Thyroid gland (tissue), 4 donors: ENCODE measurements at regions not wholly inside any gene's neighbourhood (a gene's known extent, or its start where the extent isn't known, plus 50 kb on each side); places are given as distances from the start of the nearest gene placed in this dataset.

Experiments
- DNase-seq, 2 donors: peaks; one replicate each; pipeline ENCODE4 v3.0.0-alpha.2; 2019
- H3K27ac ChIP-seq, 3 donors: fragments of 200-600 bp; sonication (generic); 1 replicate in 2 of 3; 2 replicates in 1 of 3; pipeline ENCODE4 v1.5.1; 2016 to 2019; ENCODE audit warnings: mild to moderate bottlenecking in 1 of 3, moderate library complexity in 1 of 3
- H3K27me3 ChIP-seq: fragments of 200-600 bp; sonication (generic); one replicate; pipeline ENCODE4 v1.5.1; 2019
- H3K36me3 ChIP-seq, 2 donors: fragments of 200-600 bp; sonication (generic); one replicate each; pipeline ENCODE4 v1.5.1; 2016 to 2019
- H3K4me1 ChIP-seq, 2 donors: fragments of 200-600 bp; sonication (generic); one replicate each; pipeline ENCODE4 v1.5.1; 2017 to 2019
- H3K4me3 ChIP-seq, 3 donors: fragments of 200-600 bp; sonication (generic); replicated peaks in 1 of 3; 1 replicate in 2 of 3; 2 replicates in 1 of 3; pipeline ENCODE4 v1.5.1; 2016; ENCODE audit warnings: mild to moderate bottlenecking in 1 of 3
- H3K9me3 ChIP-seq: fragments of 200-600 bp; sonication (generic); one replicate; pipeline ENCODE4 v1.5.1; 2017
- POLR2A ChIP-seq, 2 donors: fragments of 450-650 bp; IDR thresholded peaks; one replicate each; pipeline ENCODE4 v1.6.1; 2017; ENCODE audit warnings: antibody characterized with exemption in 2 of 2, mild to moderate bottlenecking in 2 of 2, moderate library complexity in 1 of 2
- WGBS, 2 donors: methylation state at CpG; one replicate each; pipeline ENCODE4 v1.1.5; 2017; 5-methylcytosine and 5-hydroxymethylcytosine counted together
- intact Hi-C: fragments of 100-400 bp; cut with DNase I; formaldehyde crosslinking; loops from one replicate; pipeline ENCODE4 v1.15.1; 2023
- TF ChIP-seq, protein P1 (sequence below), 6 experiments: fragments of 200-600 bp in 3 of 6; fragments of 450-650 bp in 3 of 6; sonication (generic) in 3 of 6; IDR thresholded peaks; one replicate each; pipeline ENCODE4 v1.5.1; 2016 to 2019; ENCODE audit warnings: antibody characterized with exemption in 6 of 6, mild to moderate bottlenecking in 2 of 6, inconsistent platforms in 1 of 6, moderate library complexity in 1 of 6

GRCh38 chr18:1102848-1103247, 198.2 kb downstream of the ADCYAP1 start:
- Histone ChIP-seq H3K9me3 (no peaks in the 10 kb centered on the region), H3K4me3 (no peak overlapping the region), H3K36me3 (no peaks in the 10 kb centered on the region), H3K4me1 (no peaks in the 10 kb centered on the region), H3K27me3 (no peaks in the 10 kb centered on the region), H3K27ac (no peak overlapping the region)
- DNase-seq: no peak
- TF ChIP-seq, protein P1, sequence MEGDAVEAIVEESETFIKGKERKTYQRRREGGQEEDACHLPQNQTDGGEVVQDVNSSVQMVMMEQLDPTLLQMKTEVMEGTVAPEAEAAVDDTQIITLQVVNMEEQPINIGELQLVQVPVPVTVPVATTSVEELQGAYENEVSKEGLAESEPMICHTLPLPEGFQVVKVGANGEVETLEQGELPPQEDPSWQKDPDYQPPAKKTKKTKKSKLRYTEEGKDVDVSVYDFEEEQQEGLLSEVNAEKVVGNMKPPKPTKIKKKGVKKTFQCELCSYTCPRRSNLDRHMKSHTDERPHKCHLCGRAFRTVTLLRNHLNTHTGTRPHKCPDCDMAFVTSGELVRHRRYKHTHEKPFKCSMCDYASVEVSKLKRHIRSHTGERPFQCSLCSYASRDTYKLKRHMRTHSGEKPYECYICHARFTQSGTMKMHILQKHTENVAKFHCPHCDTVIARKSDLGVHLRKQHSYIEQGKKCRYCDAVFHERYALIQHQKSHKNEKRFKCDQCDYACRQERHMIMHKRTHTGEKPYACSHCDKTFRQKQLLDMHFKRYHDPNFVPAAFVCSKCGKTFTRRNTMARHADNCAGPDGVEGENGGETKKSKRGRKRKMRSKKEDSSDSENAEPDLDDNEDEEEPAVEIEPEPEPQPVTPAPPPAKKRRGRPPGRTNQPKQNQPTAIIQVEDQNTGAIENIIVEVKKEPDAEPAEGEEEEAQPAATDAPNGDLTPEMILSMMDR (IDR thresholded peaks at IDR 0.05): no peak
- intact Hi-C loops: no loop called here
- 65 to 67% methylated on average over 2 of the region's 2 CpGs for WGBS, 2 donors

- Histone ChIP-seq H3K27me3 (no peaks in the 10 kb centered on the region), H3K4me1 (no peaks in the 10 kb centered on the region), H3K9me3 (no peaks in the 10 kb centered on the region), H3K27ac (no peak overlapping the region), H3K36me3 (no peaks in the 10 kb centered on the region), H3K4me3 (no peak overlapping the region)
- 52 to 58% methylated on average over 2 of the region's 2 CpGs for WGBS, 2 donors
- intact Hi-C loops: no loop called here
- DNase-seq: no peak
- TF ChIP-seq POLR2A (IDR thresholded peaks at IDR 0.05): no peak
- TF ChIP-seq, protein P1 (IDR thresholded peaks at IDR 0.05): no peak
Measured at GRCh38 chr18:1103537-1103936, 198.9 kb downstream of the ADCYAP1 start.

DNA sequence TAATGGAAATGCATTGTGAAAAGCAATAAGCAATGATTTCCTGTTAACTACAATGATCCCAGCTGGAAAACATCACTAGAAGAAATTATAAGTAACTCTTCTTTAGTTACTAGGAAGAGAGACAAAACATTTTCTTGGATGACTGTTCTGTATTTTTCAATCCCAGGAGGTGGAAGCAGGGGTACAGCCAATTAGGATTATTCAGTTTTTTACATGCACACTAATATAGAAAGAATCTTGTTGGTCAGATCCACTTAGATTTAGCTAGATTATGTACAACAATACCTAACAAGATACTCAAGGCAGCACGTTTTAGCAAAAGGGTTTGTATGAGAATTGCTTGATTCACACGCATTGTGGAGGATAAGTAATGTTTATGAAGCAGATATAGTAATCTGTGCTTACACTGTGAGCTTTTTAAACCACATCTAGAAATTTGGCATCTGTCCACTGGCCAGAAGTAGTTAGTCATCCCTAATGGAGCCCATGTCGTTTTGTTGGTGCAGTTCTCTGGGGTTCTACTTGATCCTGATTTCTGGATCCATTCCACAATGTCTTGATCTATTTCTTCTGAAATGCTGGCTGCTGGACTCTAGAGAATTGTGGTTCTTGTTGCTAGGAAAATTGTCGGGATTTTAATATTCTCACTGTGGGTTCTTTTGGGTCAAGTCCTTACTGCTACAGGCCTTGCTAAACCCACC, 199.7 kb downstream of the ADCYAP1 start:
- no peak overlapping the region for H3K4me3 ChIP-seq
- H3K9me3 ChIP-seq: no peaks in the 10 kb centered on the region
- no peak for TF ChIP-seq POLR2A (IDR thresholded peaks at IDR 0.05)
- TF ChIP-seq, protein P1 (IDR thresholded peaks at IDR 0.05): no peak
- H3K27me3 ChIP-seq: no peaks in the 10 kb centered on the region
- H3K4me1 ChIP-seq: no peaks in the 10 kb centered on the region
- H3K36me3 ChIP-seq: no peaks in the 10 kb centered on the region
- intact Hi-C loops: no loop called here
- 60 to 64% methylated on average over 4 of the region's 4 CpGs for WGBS, 2 donors
- no peak overlapping the region for H3K27ac ChIP-seq
- DNase-seq: no peak

- Histone ChIP-seq H3K4me3 (no peak overlapping the region), H3K27me3 (no peaks in the 10 kb centered on the region), H3K36me3 (no peaks in the 10 kb centered on the region), H3K27ac (no peak overlapping the region), H3K4me1 (no peaks in the 10 kb centered on the region), H3K9me3 (no peaks in the 10 kb centered on the region)
- intact Hi-C loops: no loop called here
- DNase-seq: no peak
- no peak for TF ChIP-seq POLR2A (IDR thresholded peaks at IDR 0.05)
- TF ChIP-seq, protein P1 (IDR thresholded peaks at IDR 0.05): no peak
- WGBS, 2 donors: 92 to 96% methylated on average over 2 of the region's 2 CpGs
Measured at GRCh38 chr18:1124495-1124894, 219.8 kb downstream of the ADCYAP1 start.

DNA sequence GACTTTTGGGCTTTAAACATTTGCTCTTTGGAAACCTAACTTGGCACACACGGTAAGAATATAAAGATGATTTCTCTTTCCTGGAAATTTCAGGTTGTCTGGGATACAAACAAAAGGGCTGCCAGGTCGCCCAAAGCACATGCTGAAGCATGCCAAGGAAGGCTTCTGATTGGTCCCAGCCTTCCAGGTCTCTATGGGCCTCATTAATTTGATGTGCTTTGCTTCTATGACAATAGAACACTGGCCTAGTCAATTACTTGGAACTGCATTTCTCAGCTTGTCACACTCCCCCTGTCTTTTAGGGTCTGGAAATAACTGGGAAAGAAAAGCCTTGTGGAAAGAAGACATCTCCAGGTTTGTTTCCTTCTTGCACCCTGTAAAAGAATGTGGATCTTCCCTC, 228.9 kb downstream of the ADCYAP1 start:
- TF ChIP-seq, protein P1 (IDR thresholded peaks at IDR 0.05): no peak
- no peak for TF ChIP-seq POLR2A (IDR thresholded peaks at IDR 0.05)
- 51 to 61% methylated on average over 2 of the region's 2 CpGs for WGBS, 2 donors
- intact Hi-C loops: no loop called here

More for the DNA sequence above, 228.9 kb downstream of the ADCYAP1 start:
- H3K27me3 ChIP-seq: no peaks in the 10 kb centered on the region
- no peak overlapping the region for H3K27ac ChIP-seq
- no peaks in the 10 kb centered on the region for H3K36me3 ChIP-seq
- H3K4me1 ChIP-seq: no peaks in the 10 kb centered on the region
- no peaks in the 10 kb centered on the region for H3K9me3 ChIP-seq
- no peak overlapping the region for H3K4me3 ChIP-seq
- DNase-seq: no peak
